ENCODE measurements at regions not wholly inside any gene's neighbourhood (a gene's known extent, or its start where the extent isn't known, plus 50 kb on each side); places are given as distances from the start of the nearest gene placed in this dataset.

GRCh38 chr6:143005816-143006215 is 54.9 kb upstream of the AIG1 start:
- no peak overlapping the region for H3K27ac ChIP-seq (ENCODE audit: extremely low read depth, low read depth, low read length)
- no TSS peak for BruUV-seq (replicated peaks)
- intact Hi-C loops (cut with micrococcal nuclease) (loop anchor here (10.0 kb wide), 1 partner anchor 531 kb away; no protein-coding TSS in a partner anchor), in situ Hi-C loops (cut with MboI) (no loop called here)
- no peak overlapping the region for H3K4me2 ChIP-seq (ENCODE audit: insufficient read depth, low read length)
- H2AFZ ChIP-seq (ENCODE audit: low read depth, low read length) = no peak overlapping the region
- DNase-seq (ENCODE audit: extremely low read depth in 1 of 4, low spot score in 3 of 4) (no peak), ATAC-seq (no peak), FAIRE-seq (no peak)
- no peaks in the 10 kb centered on the region for H3K79me2 ChIP-seq (ENCODE audit: control insufficient read depth, insufficient read depth, low read length)
- no peak overlapping the region for H3K4me3 ChIP-seq
- ChIA-PET CTCF (ENCODE audit: low intra/inter-chr PET ratio) (no interaction called here), POLR2A (no interaction called here)
- H3K4me1 ChIP-seq (replicated peaks in 1 of 2; ENCODE audit: control insufficient read depth in 2 of 2, insufficient read depth in 2 of 2, low read length in 2 of 2) = no peaks in the 10 kb centered on the region
- no peaks in the 10 kb centered on the region for H3K36me3 ChIP-seq (ENCODE audit: control insufficient read depth, insufficient read depth, low read length)
- H3K9ac ChIP-seq (ENCODE audit: insufficient read depth in 1 of 2, low read depth in 2 of 2, low read length in 2 of 2) = no peak overlapping the region
- no peaks in the 10 kb centered on the region for H4K20me1 ChIP-seq (replicated peaks; ENCODE audit: control insufficient read depth, insufficient read depth, low read length)
- TF ChIP-seq KLF1 (tag; IDR thresholded peaks at IDR 0.05) (no peak), ZNF695 (CRISPR knock-in tag; IDR thresholded peaks at IDR 0.05) (no peak), U2AF1 (optimal IDR thresholded peaks at IDR 0.05; ENCODE audit: low read depth, low read length) (no peak), ZNF436 (CRISPR knock-in tag; IDR thresholded peaks at IDR 0.05) (no peak), ZZZ3 (IDR thresholded peaks at IDR 0.05) (no peak), RBM17 (IDR thresholded peaks at IDR 0.05; ENCODE audit: borderline replicate concordance, low read depth, low read length) (no peak), YBX1 (IDR thresholded peaks at IDR 0.05) (no peak), ATF3 (IDR thresholded peaks at IDR 0.05) (no peak), ATF3 (CRISPR knock-in tag; conservative IDR thresholded peaks at IDR 0.05) (no peak)
- H3K9me3 ChIP-seq (replicated peaks; ENCODE audit: control insufficient read depth, insufficient read depth, low read depth, low read length) = no peaks in the 10 kb centered on the region
- no peaks in the 10 kb centered on the region for H3K9me1 ChIP-seq (ENCODE audit: control insufficient read depth, insufficient read depth, low read length)
- WGBS (ENCODE audit: insufficient coverage, low coverage, missing lambda C conversion rate) = 25% methylated on average over 4 of the region's 4 CpGs
- peaks cover 0 to 5% of the 10 kb centered on the region in 2 experiments; a peak in 1 of 5 replicates for H3K27me3 ChIP-seq (ENCODE audit: control insufficient read depth in 2 of 2, insufficient read depth in 2 of 2, low read length in 2 of 2)
